GM12891 (cell line): ENCODE measurements at regions not wholly inside any gene's neighbourhood (a gene's known extent, or its start where the extent isn't known, plus 50 kb on each side); places are given as distances from the start of the nearest gene placed in this dataset.
A peak's percentile ranks its signal among the peaks of the same experiment; 100 is the strongest.
"Not testable (repeated sequence)": the region's sequence is repeated elsewhere in the genome, so short reads cannot be mapped to it uniquely, and the experiment has no call there.

Experiments used
- DNase-seq: peaks from one replicate; pipeline ENCODE4 v3.0.0; 2011; ENCODE audit warnings: low spot score; ENCODE audit not compliant: insufficient read length
- FAIRE-seq: peaks from 2 replicates; lab custom pipeline; 2011; peaks lifted over from hg19 to GRCh38; lab: Jason Lieb, UNC
- PAX5 ChIP-seq: IDR thresholded peaks from 2 replicates; pipeline ENCODE4 v1.6.1; 2011; ENCODE audit warnings: low read length, moderate library complexity, mild to moderate bottlenecking; ENCODE audit not compliant: insufficient read depth, severe bottlenecking
- POLR2A ChIP-seq: IDR thresholded peaks from 2 replicates; pipeline ENCODE4 v1.6.1; 2011; ENCODE audit warnings: low read depth, low read length, control low read depth
- POLR2AphosphoS5 ChIP-seq: IDR thresholded peaks from 2 replicates; pipeline ENCODE4 v1.6.1; 2011; ENCODE audit warnings: low read depth, low read length, control low read depth
- POU2F2 ChIP-seq: IDR thresholded peaks from 2 replicates; pipeline ENCODE4 v1.6.1; 2011; ENCODE audit warnings: low read depth, mild to moderate bottlenecking, control low read depth, low read length, moderate library complexity
- SPI1 ChIP-seq: IDR thresholded peaks from 2 replicates; pipeline ENCODE4 v1.6.1; 2011; ENCODE audit warnings: low read depth, low read length, control low read depth
- TAF1 ChIP-seq: IDR thresholded peaks from 2 replicates; pipeline ENCODE4 v1.6.1; 2011; ENCODE audit warnings: low read depth, low read length, control low read depth

DNA sequence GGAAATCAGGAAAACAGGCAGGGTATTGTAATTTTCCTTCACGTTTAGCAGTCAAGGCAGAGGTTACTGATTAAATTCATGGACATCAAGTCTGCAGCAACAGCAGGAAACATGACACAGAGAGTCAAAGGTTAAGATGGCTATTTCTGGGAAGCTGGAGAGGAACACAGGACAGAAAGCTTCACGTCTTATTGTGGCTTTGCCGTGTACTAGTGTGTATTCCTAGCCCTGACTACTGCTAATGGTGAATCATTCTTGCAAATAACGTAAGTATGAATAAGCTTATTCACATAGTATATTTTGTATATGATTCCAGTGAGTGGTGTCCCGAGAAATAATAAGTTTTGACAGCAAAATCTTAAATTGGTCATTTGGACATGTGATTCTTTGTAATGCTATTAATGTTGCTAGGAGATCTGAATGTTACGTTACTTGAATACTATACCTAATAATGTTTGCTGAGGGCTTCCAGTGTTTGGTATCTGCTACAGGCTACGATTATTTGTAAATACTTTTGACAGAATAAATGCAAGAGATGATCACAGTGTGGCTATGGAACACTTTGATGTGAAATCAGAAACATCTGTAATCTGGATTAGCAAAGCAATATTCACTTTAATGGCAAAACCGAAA, 77.4 kb downstream of the DISP1 start:
- FAIRE-seq: no peak
- DNase-seq: no peak
- TF ChIP-seq SPI1: no peak
- TF ChIP-seq POLR2A: no peak
- no peak for TF ChIP-seq TAF1
- TF ChIP-seq PAX5: no peak
- no peak for TF ChIP-seq POU2F2
- no peak for TF ChIP-seq POLR2AphosphoS5

DNA sequence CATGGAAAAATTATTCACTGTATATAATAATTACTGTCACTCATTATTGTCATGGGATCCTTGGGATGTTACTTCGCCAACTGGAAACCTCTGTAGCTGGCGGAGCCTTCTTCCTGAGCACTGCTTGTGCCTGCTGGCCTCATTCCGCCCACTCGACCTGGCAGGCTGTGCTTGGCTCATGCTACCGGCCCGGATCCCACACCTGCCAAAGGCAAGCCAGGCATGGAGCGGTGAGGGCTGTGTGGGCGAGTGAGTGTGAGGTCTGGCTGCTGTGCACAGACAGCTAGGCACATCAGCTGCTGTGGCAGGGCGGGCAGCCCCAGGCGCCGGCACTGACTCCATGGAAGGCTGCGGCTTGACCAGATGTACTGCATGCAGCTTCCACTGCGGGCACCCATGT, 78.4 kb downstream of the DISP1 start:
- no peak for DNase-seq
- TF ChIP-seq POU2F2 (no peak), TAF1 (no peak), POLR2AphosphoS5 (no peak), SPI1 (no peak), POLR2A (no peak)
- FAIRE-seq: no peak

DNA sequence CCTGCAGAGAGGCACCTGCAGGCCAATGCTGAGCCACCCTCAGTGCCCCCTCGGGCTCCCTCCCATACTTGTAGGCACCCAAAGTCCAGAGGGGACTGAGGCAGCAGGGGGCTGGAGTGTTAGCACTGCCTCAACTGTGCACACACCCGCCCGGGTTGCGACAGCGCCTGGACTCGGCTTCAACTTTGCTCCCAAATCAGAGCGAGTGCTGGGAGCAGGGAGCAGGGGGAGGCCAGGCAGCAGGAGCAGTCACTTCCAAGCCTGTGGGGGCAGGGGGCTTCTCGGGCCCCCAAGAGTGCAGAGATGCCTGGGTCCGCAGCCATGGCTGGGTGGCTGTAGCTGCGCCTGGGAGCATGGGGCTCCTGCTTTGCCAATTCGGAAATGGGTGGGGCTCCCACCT, 79.5 kb downstream of the DISP1 start:
- DNase-seq (no peak), FAIRE-seq (no peak)
- TF ChIP-seq POU2F2 (no peak), TAF1 (no peak), SPI1 (no peak), POLR2A (no peak), POLR2AphosphoS5 (no peak), PAX5 (no peak)

DNA sequence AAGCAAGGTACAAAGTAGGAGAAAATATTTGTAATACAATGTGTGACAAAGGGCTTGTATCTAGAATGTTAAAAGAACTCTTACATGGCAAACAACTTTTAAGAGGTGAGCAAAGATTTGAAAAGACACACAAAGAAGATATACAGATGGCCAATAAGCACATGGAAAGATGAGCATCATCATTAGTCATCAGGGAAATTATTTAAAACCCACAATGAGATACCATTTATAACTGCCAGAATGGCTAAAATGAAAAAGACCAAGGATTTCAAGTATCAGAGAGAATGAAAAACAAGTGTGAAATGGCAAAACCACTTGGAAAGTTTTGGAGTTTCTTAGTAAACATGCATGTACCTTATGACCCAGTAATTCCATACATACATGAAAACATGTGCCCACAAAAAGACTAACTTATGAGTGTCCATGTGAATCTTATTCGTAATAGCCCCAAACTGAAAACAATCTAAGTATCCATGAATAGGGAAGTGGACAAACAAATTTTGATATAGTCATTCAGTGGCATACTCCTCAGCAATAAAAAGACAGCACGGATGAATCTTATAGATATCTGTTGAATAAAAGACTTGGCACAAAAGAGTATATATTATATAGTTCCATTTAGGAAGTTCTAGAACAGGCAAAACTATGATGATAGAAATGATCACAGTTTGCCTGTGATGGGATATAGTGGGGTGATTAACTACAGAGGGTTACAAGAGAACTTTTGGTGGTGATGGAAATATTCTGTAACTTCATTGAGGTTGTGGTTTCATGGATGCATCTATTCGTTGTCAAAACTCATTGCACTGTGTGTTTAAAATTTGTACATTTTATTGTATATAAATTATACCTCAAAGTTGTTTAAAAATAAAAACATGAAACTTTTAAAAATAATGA, 82.0 kb downstream of the DISP1 start:
- FAIRE-seq (no peak), DNase-seq (no peak)
- no peak for TF ChIP-seq PAX5
- TF ChIP-seq POU2F2: no peak
- no peak for TF ChIP-seq POLR2AphosphoS5

DNA sequence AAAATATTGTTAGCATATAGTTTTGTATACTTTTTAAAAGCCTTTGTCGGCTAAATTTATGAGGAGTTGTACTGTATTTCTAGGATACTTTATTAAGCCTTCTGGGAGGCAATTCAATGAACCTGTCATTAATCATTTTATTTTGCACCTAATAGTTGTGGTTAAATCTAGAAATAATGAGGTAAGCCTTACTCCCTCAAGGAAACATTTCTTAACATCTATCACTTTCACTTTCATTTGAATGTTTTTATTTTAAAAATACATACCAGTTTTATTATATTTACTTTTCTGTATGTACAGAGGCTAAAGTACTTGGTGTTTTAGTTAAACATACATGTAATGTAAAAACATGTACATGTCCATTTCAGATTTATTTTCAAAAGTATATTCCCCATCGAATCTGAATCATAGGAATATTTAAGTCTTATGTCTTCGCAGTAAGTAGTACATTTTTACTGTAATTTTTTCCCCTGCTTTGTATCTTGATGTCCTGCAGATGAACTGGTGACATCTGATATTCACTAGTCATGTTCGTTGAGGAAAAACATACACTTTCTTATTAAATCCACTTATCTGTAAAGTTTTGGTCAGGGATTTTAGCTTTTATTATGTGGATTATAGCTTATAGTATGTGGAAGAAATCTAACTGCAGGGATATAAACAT, 82.8 kb downstream of the DISP1 start:
- FAIRE-seq (peak; percentile 13), DNase-seq (no peak)
- no peak for TF ChIP-seq SPI1
- TF ChIP-seq TAF1: no peak
- no peak for TF ChIP-seq POU2F2
- TF ChIP-seq PAX5: no peak
- no peak for TF ChIP-seq POLR2AphosphoS5
- TF ChIP-seq POLR2A: no peak

DNA sequence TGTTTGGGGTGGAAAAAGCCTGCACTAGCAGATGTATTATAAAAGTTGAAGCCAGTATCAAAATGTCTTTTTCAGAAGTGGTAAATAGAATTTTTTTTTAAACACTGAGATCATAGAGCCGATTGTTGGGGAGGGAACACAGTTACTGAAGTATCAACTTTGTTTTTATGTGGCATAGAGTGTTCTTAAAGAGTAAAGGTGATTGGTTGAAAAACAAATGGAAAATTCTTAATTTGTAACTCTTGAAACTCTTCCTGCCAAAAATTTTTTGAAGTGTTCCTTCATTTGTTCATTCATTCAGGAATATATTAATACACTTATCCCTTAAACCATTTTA, 83.3 kb downstream of the DISP1 start:
- FAIRE-seq (no peak), DNase-seq (no peak)
- TF ChIP-seq POLR2A: no peak
- TF ChIP-seq POLR2AphosphoS5: no peak
- no peak for TF ChIP-seq TAF1
- no peak for TF ChIP-seq POU2F2
- TF ChIP-seq SPI1: no peak
- no peak for TF ChIP-seq PAX5

DNA sequence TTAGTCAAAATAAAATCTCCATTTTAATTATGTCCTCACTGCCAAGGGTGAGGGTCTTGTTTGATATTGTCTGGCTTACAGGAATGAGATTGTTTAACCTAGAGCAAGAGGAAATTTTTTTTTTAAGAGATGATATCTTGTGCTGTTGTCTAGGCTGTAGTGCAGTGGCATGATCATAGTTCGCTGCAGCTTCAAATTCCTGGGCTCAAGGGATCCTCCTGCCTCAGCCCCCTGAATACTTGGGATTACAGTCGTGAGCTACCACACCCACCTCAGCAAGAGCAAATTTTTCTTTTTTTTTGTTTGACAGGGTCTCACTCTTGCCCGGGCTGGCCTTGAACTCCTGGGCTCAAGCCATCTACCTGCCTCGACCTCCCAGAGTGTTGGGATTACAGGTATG, 84.6 kb downstream of the DISP1 start:
- FAIRE-seq (no peak), DNase-seq (no peak)
- no peak for TF ChIP-seq POLR2A
- no peak for TF ChIP-seq SPI1
- no peak for TF ChIP-seq PAX5
- no peak for TF ChIP-seq TAF1
- TF ChIP-seq POU2F2: no peak
- no peak for TF ChIP-seq POLR2AphosphoS5

DNA sequence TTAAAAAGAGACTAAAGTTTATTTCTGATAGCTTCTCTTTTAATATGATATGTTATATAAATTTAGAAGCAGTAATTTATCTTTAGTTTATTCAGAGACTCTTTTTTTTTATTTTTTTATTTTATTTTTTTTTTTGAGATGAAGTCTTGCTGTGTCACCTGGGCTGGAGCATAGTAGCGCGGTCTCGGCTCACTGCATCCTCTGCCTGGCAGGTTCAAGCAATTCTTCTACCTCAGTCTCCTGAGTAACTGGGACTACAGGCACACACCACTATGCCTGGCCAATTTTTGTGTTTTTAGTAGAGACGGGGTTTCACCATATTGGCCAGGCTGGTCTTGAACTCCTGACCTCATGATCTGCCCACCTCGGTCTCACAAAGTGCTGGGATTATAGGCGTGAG, 89.6 kb downstream of the DISP1 start:
- TF ChIP-seq POLR2A: no peak
- no peak for FAIRE-seq
- no peak for DNase-seq

DNA sequence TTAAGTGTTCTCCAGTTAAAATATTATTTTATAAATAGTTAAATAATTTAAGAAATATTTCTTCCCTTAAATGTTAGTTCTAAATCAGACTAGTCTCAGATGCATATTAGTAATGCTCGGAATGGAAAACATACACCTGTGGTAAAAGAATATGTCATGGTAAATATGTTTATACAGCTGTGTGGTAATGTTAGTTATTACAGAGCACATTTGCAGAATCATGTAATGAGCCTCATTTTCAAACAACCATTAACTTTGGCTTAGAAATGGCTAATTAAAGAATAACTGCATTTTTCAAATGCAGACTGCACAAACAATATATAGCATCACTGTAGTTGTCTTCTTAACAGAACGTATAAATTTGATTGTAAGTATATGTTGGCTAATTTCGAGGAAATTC, 90.3 kb downstream of the DISP1 start:
- no peak for DNase-seq
- no peak for FAIRE-seq
- TF ChIP-seq POU2F2: no peak
- no peak for TF ChIP-seq POLR2A
- TF ChIP-seq PAX5: no peak
- TF ChIP-seq POLR2AphosphoS5: no peak
- TF ChIP-seq TAF1: no peak
- TF ChIP-seq SPI1: no peak

DNA sequence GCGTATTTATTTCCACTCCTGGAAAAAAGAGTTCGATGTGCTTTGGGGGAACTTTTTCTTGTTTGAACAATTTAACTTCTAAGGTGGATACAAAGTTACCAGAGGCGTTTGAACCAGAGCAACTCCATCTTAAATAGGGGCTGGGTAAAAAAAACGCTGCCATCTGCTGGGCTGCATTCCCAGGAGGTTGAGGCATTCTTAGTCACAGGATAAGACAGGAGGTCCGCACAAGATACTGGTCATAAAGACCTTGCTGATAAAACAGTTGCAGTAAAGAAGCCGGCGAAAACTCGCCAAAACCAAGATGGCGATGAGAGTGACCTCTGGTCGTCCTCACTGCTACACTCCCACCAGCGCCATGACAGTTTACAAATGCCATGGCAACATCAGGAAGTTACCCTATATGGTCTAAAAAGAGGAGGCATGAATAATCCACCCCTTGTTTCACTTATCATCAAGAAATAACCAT, 91.5 kb downstream of the DISP1 start:
- not testable (repeated sequence) for FAIRE-seq, DNase-seq
